Glutamatergic neuron (in vitro differentiated cells): ENCODE measurements at regions not wholly inside any gene's neighbourhood (a gene's known extent, or its start where the extent isn't known, plus 50 kb on each side); places are given as distances from the start of the nearest gene placed in this dataset.

ENCODE experiments used
- DNase-seq: peaks from one replicate; pipeline ENCODE4 v3.0.0; 2022
- H3K27ac Mint-ChIP-seq: one replicate; pipeline ENCODE4 v1.8.0; 2020; ENCODE audit warnings: mild to moderate bottlenecking, mixed read lengths, inconsistent platforms; ENCODE audit not compliant: unreplicated experiment
- H3K27me3 Mint-ChIP-seq: one replicate; pipeline ENCODE4 v1.8.0; 2020; ENCODE audit warnings: mild to moderate bottlenecking, moderate library complexity, mixed read lengths, inconsistent platforms; ENCODE audit not compliant: unreplicated experiment
- H3K36me3 Mint-ChIP-seq: one replicate; pipeline ENCODE4 v1.8.0; 2020; ENCODE audit warnings: mild to moderate bottlenecking, mixed read lengths, inconsistent platforms; ENCODE audit not compliant: unreplicated experiment
- H3K4me1 Mint-ChIP-seq: one replicate; pipeline ENCODE4 v1.8.0; 2020; ENCODE audit warnings: mild to moderate bottlenecking, low read depth, mixed read lengths, inconsistent platforms; ENCODE audit not compliant: unreplicated experiment
- H3K4me3 Mint-ChIP-seq: one replicate; pipeline ENCODE4 v1.8.0; 2020; ENCODE audit warnings: mild to moderate bottlenecking, mixed read lengths, inconsistent platforms; ENCODE audit not compliant: unreplicated experiment
- H3K9me3 Mint-ChIP-seq: one replicate; pipeline ENCODE4 v1.8.0; 2020; ENCODE audit warnings: mild to moderate bottlenecking, moderate library complexity, mixed read lengths, inconsistent platforms; ENCODE audit not compliant: unreplicated experiment
- CTCF ChIP-seq: fragments of 200-600 bp; sonication (generic); IDR thresholded peaks from one replicate; pipeline ENCODE4 v1.5.0; 2021; ENCODE audit not compliant: partially characterized antibody, unreplicated experiment

GRCh38 chr2:226579519-226579918, 220.1 kb downstream of the IRS1 start:
- peaks cover 2% of the 10 kb centered on the region for H3K27me3 Mint-ChIP-seq
- no peak for TF ChIP-seq CTCF
- H3K4me1 Mint-ChIP-seq = no peaks in the 10 kb centered on the region
- no peak overlapping the region for H3K27ac Mint-ChIP-seq
- no peak for DNase-seq
- H3K4me3 Mint-ChIP-seq = no peak overlapping the region
- H3K36me3 Mint-ChIP-seq = no peaks in the 10 kb centered on the region
- no peaks in the 10 kb centered on the region for H3K9me3 Mint-ChIP-seq

- Mint-ChIP-seq H3K9me3 (no peaks in the 10 kb centered on the region), H3K4me1 (no peaks in the 10 kb centered on the region), H3K4me3 (no peak overlapping the region), H3K27ac (no peak overlapping the region), H3K27me3 (peaks cover 2% of the 10 kb centered on the region), H3K36me3 (no peaks in the 10 kb centered on the region)
- no peak for DNase-seq
- TF ChIP-seq CTCF = no peak
Observed at GRCh38 chr2:226578879-226579278, 220.7 kb downstream of the IRS1 start.

GRCh38 chr2:226578373-226578772, 221.2 kb downstream of the IRS1 start:
- Mint-ChIP-seq H3K4me1 (no peaks in the 10 kb centered on the region), H3K36me3 (no peaks in the 10 kb centered on the region), H3K27me3 (peaks cover 2% of the 10 kb centered on the region), H3K27ac (no peak overlapping the region), H3K9me3 (no peaks in the 10 kb centered on the region), H3K4me3 (no peak overlapping the region)
- no peak for TF ChIP-seq CTCF
- no peak for DNase-seq

- no peaks in the 10 kb centered on the region for H3K36me3 Mint-ChIP-seq
- no peak overlapping the region for H3K27ac Mint-ChIP-seq
- H3K4me1 Mint-ChIP-seq = no peaks in the 10 kb centered on the region
- H3K4me3 Mint-ChIP-seq = no peak overlapping the region
- DNase-seq = no peak
- H3K27me3 Mint-ChIP-seq = no peaks in the 10 kb centered on the region
- H3K9me3 Mint-ChIP-seq = no peaks in the 10 kb centered on the region
- no peak for TF ChIP-seq CTCF
Observed at GRCh38 chr2:226575928-226576327, 223.7 kb downstream of the IRS1 start.

- Mint-ChIP-seq H3K9me3 (no peaks in the 10 kb centered on the region), H3K27me3 (peaks cover 3% of the 10 kb centered on the region), H3K36me3 (no peaks in the 10 kb centered on the region), H3K4me1 (no peaks in the 10 kb centered on the region), H3K27ac (no peak overlapping the region), H3K4me3 (no peak overlapping the region)
- no peak for TF ChIP-seq CTCF
- no peak for DNase-seq
Observed at GRCh38 chr2:226573158-226573557, 226.5 kb downstream of the IRS1 start.
